HEK293 (cell line): ENCODE measurements at regions not wholly inside any gene's neighbourhood (a gene's known extent, or its start where the extent isn't known, plus 50 kb on each side); places are given as distances from the start of the nearest gene placed in this dataset.

Source experiments
- ZBTB8A ChIP-seq: fragments of 450-650 bp; formaldehyde crosslinking; IDR thresholded peaks from 2 replicates; pipeline ENCODE4 v1.5.1; 2016; ENCODE audit warnings: missing biosample characterization, missing genetic modification characterization
- ZNF121 ChIP-seq: fragments of 450-650 bp; formaldehyde crosslinking; IDR thresholded peaks from 2 replicates; pipeline ENCODE4 v1.5.1; 2016; ENCODE audit warnings: missing biosample characterization, missing genetic modification characterization
- TF ChIP-seq, protein P1 (sequence below): fragments of 450-650 bp; formaldehyde crosslinking; IDR thresholded peaks from 2 replicates; pipeline ENCODE4 v1.5.1; 2016; ENCODE audit warnings: missing biosample characterization, missing genetic modification characterization
- TF ChIP-seq, protein P2 (sequence below): IDR thresholded peaks from 2 replicates; pipeline ENCODE4 v1.6.1; 2011; ENCODE audit warnings: mild to moderate bottlenecking, low read depth, low read length, borderline replicate concordance

DNA sequence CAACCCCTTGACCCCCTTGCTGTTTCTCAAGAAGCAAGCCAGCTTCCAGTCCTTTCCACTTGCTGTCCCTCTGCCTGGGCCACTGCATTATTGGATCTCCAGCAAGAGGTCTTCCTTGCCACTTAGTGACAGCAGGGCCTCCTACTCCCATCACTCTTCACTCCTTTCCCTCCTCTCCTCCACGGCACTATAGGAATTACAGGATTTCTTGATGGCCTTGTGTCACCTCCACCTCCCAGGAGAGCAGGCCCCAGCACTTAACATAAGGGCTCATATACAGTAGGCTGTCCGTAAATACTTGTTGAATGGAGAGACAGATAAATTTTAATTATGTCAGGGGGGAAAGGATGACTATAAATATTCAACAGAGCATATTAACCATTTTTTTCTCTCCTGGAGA is 129.4 kb downstream of the SP3 start:
- TF ChIP-seq ZNF121 (tag by site-specific recombination) (no peak), ZBTB8A (tag by site-specific recombination) (no peak)
- TF ChIP-seq, protein P1, sequence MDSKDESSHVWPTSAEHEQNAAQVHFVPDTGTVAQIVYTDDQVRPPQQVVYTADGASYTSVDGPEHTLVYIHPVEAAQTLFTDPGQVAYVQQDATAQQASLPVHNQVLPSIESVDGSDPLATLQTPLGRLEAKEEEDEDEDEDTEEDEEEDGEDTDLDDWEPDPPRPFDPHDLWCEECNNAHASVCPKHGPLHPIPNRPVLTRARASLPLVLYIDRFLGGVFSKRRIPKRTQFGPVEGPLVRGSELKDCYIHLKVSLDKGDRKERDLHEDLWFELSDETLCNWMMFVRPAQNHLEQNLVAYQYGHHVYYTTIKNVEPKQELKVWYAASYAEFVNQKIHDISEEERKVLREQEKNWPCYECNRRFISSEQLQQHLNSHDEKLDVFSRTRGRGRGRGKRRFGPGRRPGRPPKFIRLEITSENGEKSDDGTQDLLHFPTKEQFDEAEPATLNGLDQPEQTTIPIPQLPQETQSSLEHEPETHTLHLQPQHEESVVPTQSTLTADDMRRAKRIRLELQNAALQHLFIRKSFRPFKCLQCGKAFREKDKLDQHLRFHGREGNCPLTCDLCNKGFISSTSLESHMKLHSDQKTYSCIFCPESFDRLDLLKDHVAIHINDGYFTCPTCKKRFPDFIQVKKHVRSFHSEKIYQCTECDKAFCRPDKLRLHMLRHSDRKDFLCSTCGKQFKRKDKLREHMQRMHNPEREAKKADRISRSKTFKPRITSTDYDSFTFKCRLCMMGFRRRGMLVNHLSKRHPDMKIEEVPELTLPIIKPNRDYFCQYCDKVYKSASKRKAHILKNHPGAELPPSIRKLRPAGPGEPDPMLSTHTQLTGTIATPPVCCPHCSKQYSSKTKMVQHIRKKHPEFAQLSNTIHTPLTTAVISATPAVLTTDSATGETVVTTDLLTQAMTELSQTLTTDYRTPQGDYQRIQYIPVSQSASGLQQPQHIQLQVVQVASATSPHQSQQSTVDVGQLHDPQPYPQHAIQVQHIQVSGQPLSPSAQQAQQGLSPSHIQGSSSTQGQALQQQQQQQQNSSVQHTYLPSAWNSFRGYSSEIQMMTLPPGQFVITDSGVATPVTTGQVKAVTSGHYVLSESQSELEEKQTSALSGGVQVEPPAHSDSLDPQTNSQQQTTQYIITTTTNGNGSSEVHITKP (tag by site-specific recombination) = no peak
- TF ChIP-seq, protein P2, sequence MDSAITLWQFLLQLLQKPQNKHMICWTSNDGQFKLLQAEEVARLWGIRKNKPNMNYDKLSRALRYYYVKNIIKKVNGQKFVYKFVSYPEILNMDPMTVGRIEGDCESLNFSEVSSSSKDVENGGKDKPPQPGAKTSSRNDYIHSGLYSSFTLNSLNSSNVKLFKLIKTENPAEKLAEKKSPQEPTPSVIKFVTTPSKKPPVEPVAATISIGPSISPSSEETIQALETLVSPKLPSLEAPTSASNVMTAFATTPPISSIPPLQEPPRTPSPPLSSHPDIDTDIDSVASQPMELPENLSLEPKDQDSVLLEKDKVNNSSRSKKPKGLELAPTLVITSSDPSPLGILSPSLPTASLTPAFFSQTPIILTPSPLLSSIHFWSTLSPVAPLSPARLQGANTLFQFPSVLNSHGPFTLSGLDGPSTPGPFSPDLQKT = no peak
